Endothelial cell of umbilical vein (primary cell): ENCODE measurements at regions not wholly inside any gene's neighbourhood (a gene's known extent, or its start where the extent isn't known, plus 50 kb on each side); places are given as distances from the start of the nearest gene placed in this dataset.

ENCODE experiments used
- BruUV-seq: library from RNA; stranded (reverse); fragments of 400-500 nt; replicated peaks from 2 replicates; lab custom pipeline; 2021; lab: Mats Ljungman, UMichigan
- CTCF ChIA-PET: fragments of 300-600, 350-600 bp; sonication (Branson Sonifier 250); formaldehyde crosslinking; loops from one replicate; lab custom pipeline; 2021; ENCODE audit warnings: antibody characterized with exemption, inconsistent platforms; lab: Charles Lee
- POLR2A ChIA-PET: fragments of 300-600, 350-600 bp; sonication (Branson Sonifier 250); formaldehyde crosslinking; loops from one replicate; lab custom pipeline; 2021; ENCODE audit warnings: antibody characterized with exemption, inconsistent platforms; lab: Charles Lee
- DNase-seq: peaks from one replicate; pipeline ENCODE4 v3.0.0-alpha.2; 2011; ENCODE audit warnings: low read depth, low spot score
- FAIRE-seq: peaks from 2 replicates; lab custom pipeline; 2011; peaks lifted over from hg19 to GRCh38; lab: Jason Lieb, UNC
- H2AFZ ChIP-seq: 2 replicates; pipeline ENCODE4 v1.6.0; 2012; ENCODE audit warnings: low read depth, low read length, control low read depth, inconsistent platforms
- H3K27ac ChIP-seq: 2 replicates; pipeline ENCODE4 v1.5.1; 2011; ENCODE audit warnings: low read depth, mild to moderate bottlenecking, control low read depth, low read length, moderate library complexity; ENCODE audit not compliant: insufficient read depth
- H3K27me3 ChIP-seq, 2 experiments: 2 replicates each; pipeline versions ENCODE4 v1.6.0 to v1.6.1; 2011; ENCODE audit warnings: low read length in 2 of 2, mixed read lengths in 1 of 2; ENCODE audit not compliant: control insufficient read depth in 2 of 2, insufficient read depth in 2 of 2
- H3K36me3 ChIP-seq, 2 experiments: 2 replicates in 1 of 2; 3 replicates in 1 of 2; pipeline ENCODE4 v1.5.1; 2011; ENCODE audit warnings: low read length in 2 of 2, mild to moderate bottlenecking in 1 of 2, moderate library complexity in 1 of 2; ENCODE audit not compliant: control insufficient read depth in 2 of 2, insufficient read depth in 2 of 2; ENCODE audit errors: extremely low read depth in 1 of 2
- H3K4me1 ChIP-seq: 3 replicates; pipeline ENCODE4 v1.5.1; 2011; ENCODE audit warnings: mild to moderate bottlenecking, low read length; ENCODE audit not compliant: control insufficient read depth, insufficient read depth; ENCODE audit errors: extremely low read depth
- H3K4me2 ChIP-seq: 2 replicates; pipeline ENCODE4 v1.6.1; 2011; ENCODE audit warnings: low read length, control low read depth, mixed read lengths; ENCODE audit not compliant: insufficient read depth
- H3K4me3 ChIP-seq, 3 experiments: fragments of 200-600 bp in 1 of 3; sonication (generic), shearing (Covaris generic) in 1 of 3; replicated peaks in 1 of 3; 2 replicates each; pipeline ENCODE4 v1.5.1; 2011 to 2016; ENCODE audit warnings: control low read depth in 3 of 3, low read length in 3 of 3, mild to moderate bottlenecking in 2 of 3, inconsistent platforms in 1 of 3, low read depth in 1 of 3, moderate library complexity in 1 of 3; ENCODE audit not compliant: insufficient read depth in 1 of 3
- H3K79me2 ChIP-seq: 2 replicates; pipeline ENCODE4 v1.6.0; 2012; ENCODE audit warnings: low read length, inconsistent platforms; ENCODE audit not compliant: control insufficient read depth, insufficient read depth
- H3K9ac ChIP-seq: replicated peaks from 2 replicates; pipeline ENCODE3; 2011; ENCODE audit warnings: low read length, control low read depth; ENCODE audit not compliant: insufficient read depth; ENCODE audit errors: extremely low read depth
- H3K9me1 ChIP-seq: replicated peaks from 3 replicates; pipeline ENCODE4 v1.6.0; 2011; ENCODE audit warnings: mild to moderate bottlenecking, low read length; ENCODE audit not compliant: control insufficient read depth, insufficient read depth; ENCODE audit errors: extremely low read depth
- H3K9me3 ChIP-seq: replicated peaks from 2 replicates; pipeline ENCODE4 v1.5.1; 2012; ENCODE audit warnings: low read length, inconsistent platforms; ENCODE audit not compliant: control insufficient read depth, insufficient read depth
- H4K20me1 ChIP-seq: replicated peaks from 2 replicates; pipeline ENCODE3; 2011; ENCODE audit warnings: mild to moderate bottlenecking, low read length; ENCODE audit not compliant: control insufficient read depth, insufficient read depth; ENCODE audit errors: extremely low read depth
- EZH2 ChIP-seq: IDR thresholded peaks from 2 replicates; pipeline ENCODE4 v1.6.1; 2012; ENCODE audit warnings: borderline replicate concordance, low read depth, mild to moderate bottlenecking, moderate library complexity, low read length, inconsistent platforms; ENCODE audit not compliant: severe bottlenecking
- FOS ChIP-seq: IDR thresholded peaks from 2 replicates; pipeline ENCODE4 v1.6.1; 2011; ENCODE audit warnings: mild to moderate bottlenecking, low read length, moderate library complexity, borderline replicate concordance; ENCODE audit not compliant: insufficient read depth
- GATA2 ChIP-seq: IDR thresholded peaks from 2 replicates; pipeline ENCODE4 v1.7.0; 2011; ENCODE audit warnings: low read depth, mild to moderate bottlenecking, moderate library complexity, mixed read lengths, low read length; ENCODE audit not compliant: insufficient read length, insufficient read depth
- JUN ChIP-seq: IDR thresholded peaks from 2 replicates; pipeline ENCODE4 v1.6.1; 2011; ENCODE audit warnings: borderline replicate concordance, low read depth; ENCODE audit not compliant: insufficient read length, insufficient read depth
- MYC ChIP-seq: IDR thresholded peaks from one replicate; pipeline ENCODE4 v1.6.1; 2011; ENCODE audit warnings: mild to moderate bottlenecking, low read depth, low read length
- POLR2A ChIP-seq: IDR thresholded peaks from 2 replicates; pipeline ENCODE4 v1.6.1; 2012; ENCODE audit warnings: low read depth, mild to moderate bottlenecking, control low read depth, low read length
- POLR2AphosphoS5 ChIP-seq: IDR thresholded peaks from 2 replicates; pipeline ENCODE4 v1.6.1; 2012; ENCODE audit warnings: low read depth, mild to moderate bottlenecking, control low read depth, low read length, moderate library complexity; ENCODE audit not compliant: insufficient read depth
- dilution Hi-C: fragments of 300-500 bp; cut with MboI; formaldehyde crosslinking; loops from one replicate; pipeline ENCODE4 v1.15.0; 2019; ENCODE audit warnings: low sequenced_read_pairs; ENCODE audit not compliant: extremely low pct_ligation_motif_present
- intact Hi-C: fragments of 100-400 bp; cut with micrococcal nuclease; formaldehyde crosslinking; loops from one replicate; pipeline ENCODE4 v1.10.0; 2022
- TF ChIP-seq, protein P1 (sequence below): IDR thresholded peaks from 2 replicates; pipeline ENCODE4 v1.6.1; 2011; ENCODE audit not compliant: insufficient read depth, insufficient read length
- TF ChIP-seq, protein P2 (sequence below), 2 donors: IDR thresholded peaks; 1 replicate in 1 of 2; 2 replicates in 1 of 2; pipeline ENCODE4 v1.5.1; 2011; ENCODE audit warnings: low read length in 2 of 2, mild to moderate bottlenecking in 2 of 2, moderate library complexity in 2 of 2, control low read depth in 1 of 2, inconsistent platforms in 1 of 2, low read depth in 1 of 2; ENCODE audit not compliant: insufficient read depth in 1 of 2; ENCODE audit errors: extremely low read depth in 1 of 2

DNA sequence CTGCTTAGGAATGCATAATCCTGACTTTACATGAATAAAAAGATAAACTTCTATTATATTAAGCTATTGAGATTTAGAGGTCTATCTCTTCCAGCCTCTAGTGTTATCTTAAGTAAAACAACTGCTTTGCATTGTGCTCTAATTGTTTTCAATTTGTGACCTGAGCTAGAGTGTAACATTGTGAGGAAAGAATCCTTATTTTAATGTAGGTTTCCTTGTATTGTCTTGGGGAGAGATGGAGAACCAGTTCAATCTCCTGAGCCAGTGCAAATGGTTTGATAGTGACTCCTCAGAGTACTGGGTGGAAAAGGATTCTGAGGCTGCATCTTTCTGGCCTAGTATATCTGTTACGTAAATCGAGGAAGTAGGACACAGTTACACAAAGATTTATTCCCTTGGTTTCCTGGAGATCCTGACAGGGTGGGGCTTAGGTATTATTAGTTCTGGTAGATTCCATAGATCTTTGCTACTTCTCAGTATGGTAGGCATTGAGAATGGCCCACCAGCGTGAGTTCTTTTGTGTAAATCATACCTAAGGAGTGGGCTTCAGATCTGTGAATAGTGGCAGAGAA, 683.5 kb upstream of the CCDC179 start:
- DNase-seq (peak; percentile 53), FAIRE-seq (no peak)
- Histone ChIP-seq H3K4me2 (no peak overlapping the region), H4K20me1 (no peaks in the 10 kb centered on the region), H3K4me3 (no peak overlapping the region), H2AFZ (no peak overlapping the region), H3K9ac (no peak overlapping the region), H3K79me2 (no peaks in the 10 kb centered on the region), H3K27ac (no peak overlapping the region), H3K9me1 (no peaks in the 10 kb centered on the region), H3K9me3 (no peaks in the 10 kb centered on the region), H3K36me3 (no peaks in the 10 kb centered on the region), H3K4me1 (peaks cover 7% of the 10 kb centered on the region), H3K27me3 (no peaks in the 10 kb centered on the region)
- ChIA-PET POLR2A (no interaction called here), CTCF (interaction anchor here (1.1 to 1.6 kb wide), 3 partner anchors 33 to 843 kb away, joined by 4 to 6 read pairs (median 4); no protein-coding TSS in a partner anchor)
- dilution Hi-C loops (no loop called here), intact Hi-C loops (loop anchor here (10.0 kb wide), 1 partner anchor 781 kb away; no protein-coding TSS in a partner anchor)
- no TSS peak for BruUV-seq
- TF ChIP-seq MYC (no peak), EZH2 (no peak), GATA2 (no peak), POLR2AphosphoS5 (no peak), FOS (no peak), POLR2A (no peak), JUN (no peak)
- TF ChIP-seq, protein P1, sequence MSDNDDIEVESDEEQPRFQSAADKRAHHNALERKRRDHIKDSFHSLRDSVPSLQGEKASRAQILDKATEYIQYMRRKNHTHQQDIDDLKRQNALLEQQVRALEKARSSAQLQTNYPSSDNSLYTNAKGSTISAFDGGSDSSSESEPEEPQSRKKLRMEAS: no peak
- TF ChIP-seq, protein P2, sequence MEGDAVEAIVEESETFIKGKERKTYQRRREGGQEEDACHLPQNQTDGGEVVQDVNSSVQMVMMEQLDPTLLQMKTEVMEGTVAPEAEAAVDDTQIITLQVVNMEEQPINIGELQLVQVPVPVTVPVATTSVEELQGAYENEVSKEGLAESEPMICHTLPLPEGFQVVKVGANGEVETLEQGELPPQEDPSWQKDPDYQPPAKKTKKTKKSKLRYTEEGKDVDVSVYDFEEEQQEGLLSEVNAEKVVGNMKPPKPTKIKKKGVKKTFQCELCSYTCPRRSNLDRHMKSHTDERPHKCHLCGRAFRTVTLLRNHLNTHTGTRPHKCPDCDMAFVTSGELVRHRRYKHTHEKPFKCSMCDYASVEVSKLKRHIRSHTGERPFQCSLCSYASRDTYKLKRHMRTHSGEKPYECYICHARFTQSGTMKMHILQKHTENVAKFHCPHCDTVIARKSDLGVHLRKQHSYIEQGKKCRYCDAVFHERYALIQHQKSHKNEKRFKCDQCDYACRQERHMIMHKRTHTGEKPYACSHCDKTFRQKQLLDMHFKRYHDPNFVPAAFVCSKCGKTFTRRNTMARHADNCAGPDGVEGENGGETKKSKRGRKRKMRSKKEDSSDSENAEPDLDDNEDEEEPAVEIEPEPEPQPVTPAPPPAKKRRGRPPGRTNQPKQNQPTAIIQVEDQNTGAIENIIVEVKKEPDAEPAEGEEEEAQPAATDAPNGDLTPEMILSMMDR (IDR thresholded peaks at IDR 0.05; ENCODE audit: extremely low read depth in 1 of 2, insufficient read depth in 1 of 2, low read depth in 1 of 2, low read length in 2 of 2): no peak
